Activated naive CD8-positive, alpha-beta T cell treated with anti-CD3 and anti-CD28 coated beads for 36 hours (primary cell): ENCODE measurements at regions not wholly inside any gene's neighbourhood (a gene's known extent, or its start where the extent isn't known, plus 50 kb on each side); places are given as distances from the start of the nearest gene placed in this dataset.

Source experiments
- DNase-seq: peaks from one replicate; pipeline ENCODE4 v3.0.0; 2021
- H3K27ac Mint-ChIP-seq: one replicate; pipeline ENCODE4 v1.8.0; 2022; ENCODE audit warnings: mild to moderate bottlenecking, moderate library complexity, mixed read lengths
- H3K27me3 Mint-ChIP-seq: one replicate; pipeline ENCODE4 v1.8.0; 2022; ENCODE audit warnings: mild to moderate bottlenecking, mixed read lengths
- H3K36me3 Mint-ChIP-seq: one replicate; pipeline ENCODE4 v1.8.0; 2021; ENCODE audit warnings: mild to moderate bottlenecking, mixed read lengths
- H3K4me1 Mint-ChIP-seq: one replicate; pipeline ENCODE4 v1.8.0; 2021; ENCODE audit warnings: mixed read lengths
- H3K4me3 Mint-ChIP-seq: one replicate; pipeline ENCODE4 v1.8.0; 2022; ENCODE audit warnings: mild to moderate bottlenecking, moderate library complexity, mixed read lengths
- H3K9me3 Mint-ChIP-seq: one replicate; pipeline ENCODE4 v1.8.0; 2022; ENCODE audit warnings: mixed read lengths

DNA sequence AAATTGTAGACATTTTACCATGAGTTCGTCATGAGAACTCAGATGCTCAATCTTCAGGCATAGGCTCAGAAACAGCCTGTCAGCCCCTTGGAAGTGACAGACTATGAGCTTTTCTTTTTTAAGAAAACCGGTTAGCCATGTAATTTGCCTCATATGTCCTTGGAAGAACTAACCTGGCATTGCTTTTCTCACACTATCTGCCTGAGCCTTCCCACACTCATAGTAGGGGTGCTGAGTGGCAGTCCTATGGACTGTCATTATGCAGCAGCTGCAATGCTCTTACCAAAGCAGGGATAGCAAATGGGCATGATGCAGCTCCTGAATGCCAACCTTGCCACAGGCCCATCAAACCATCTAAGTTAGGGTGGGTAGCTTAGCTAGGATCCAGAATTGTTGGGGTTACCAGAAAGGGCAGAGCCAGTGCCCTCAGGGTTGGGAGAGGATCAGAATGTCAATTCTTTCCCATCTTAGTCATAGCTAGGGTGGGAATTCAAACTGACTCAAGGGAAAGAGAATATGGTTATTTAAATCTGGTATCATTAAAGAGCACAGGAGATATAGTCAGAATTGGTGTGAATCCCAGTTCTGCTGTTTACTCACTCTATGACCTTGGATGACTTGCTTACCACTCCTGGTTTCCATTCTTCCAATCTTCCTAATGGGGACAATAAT lies 230.6 kb upstream of the CPEB2 start:
- H3K9me3 Mint-ChIP-seq: peaks cover 5% of the 10 kb centered on the region
- no peak for DNase-seq
- peaks cover 11% of the 10 kb centered on the region for H3K4me1 Mint-ChIP-seq
- H3K27ac Mint-ChIP-seq: no peak overlapping the region
- peaks cover 35% of the 10 kb centered on the region for H3K27me3 Mint-ChIP-seq
- no peak overlapping the region for H3K4me3 Mint-ChIP-seq
- no peaks in the 10 kb centered on the region for H3K36me3 Mint-ChIP-seq

DNA sequence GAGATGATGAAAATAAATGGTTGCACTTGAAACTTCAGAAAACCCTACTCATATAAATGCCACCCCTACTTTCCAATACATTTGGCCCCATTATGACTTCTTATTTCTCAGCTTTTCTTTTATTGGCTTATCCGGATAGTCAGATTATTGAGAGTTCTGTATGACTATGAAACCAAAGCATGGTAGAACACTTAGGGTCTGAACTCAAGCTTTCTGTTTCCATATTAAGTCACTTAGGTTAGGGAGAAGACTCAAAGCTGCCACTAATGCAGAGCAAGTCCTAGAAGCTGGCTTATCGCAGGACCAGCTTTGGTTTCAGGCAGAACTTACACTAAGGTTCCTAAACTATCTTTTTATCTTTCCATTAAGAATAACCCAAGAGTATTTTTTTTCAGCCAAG lies 229.9 kb upstream of the CPEB2 start:
- Mint-ChIP-seq H3K9me3 (peaks cover 5% of the 10 kb centered on the region), H3K4me1 (peaks cover 5% of the 10 kb centered on the region), H3K27me3 (peaks cover 30% of the 10 kb centered on the region), H3K36me3 (no peaks in the 10 kb centered on the region), H3K27ac (no peak overlapping the region), H3K4me3 (no peak overlapping the region)
- DNase-seq: no peak

DNA sequence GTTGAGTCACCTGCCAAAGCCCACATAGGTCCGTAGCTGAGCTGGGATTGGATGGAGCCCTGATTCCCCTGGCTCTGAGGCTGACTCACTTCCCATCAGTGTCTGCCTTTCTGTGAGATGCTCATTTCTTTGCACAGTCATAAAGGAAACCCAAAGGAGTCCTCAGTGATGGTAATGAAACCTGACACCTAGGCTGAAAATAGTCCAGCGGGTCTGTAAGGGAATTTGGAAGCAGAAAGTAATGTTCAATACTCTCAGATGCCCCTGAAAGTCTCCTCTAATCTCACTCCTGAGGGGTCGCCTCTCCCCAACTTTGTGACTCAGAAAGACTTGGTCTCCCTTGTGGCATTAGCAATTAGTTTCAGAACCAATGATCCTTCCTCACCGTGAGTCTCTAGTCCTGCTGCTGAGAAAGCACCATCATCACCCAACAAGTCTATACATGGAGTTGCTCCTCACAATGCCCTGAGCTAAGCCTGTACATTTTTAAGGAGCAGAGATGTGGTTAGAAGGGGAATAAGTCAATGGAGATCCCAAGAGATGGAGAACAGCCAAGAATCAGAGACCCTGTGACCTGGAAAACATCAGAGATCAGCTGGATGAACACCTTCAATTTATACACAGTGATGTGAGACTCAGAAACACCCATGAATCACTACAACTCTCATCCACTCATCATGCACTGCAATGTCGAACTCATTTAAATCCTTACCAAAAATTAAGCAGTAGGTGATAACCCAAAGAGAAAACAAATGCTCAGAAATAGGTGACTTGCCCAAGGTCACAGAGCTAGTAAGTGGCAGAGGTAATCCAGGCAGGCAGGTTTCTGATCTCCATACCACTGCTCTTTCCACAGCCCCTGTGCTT lies 219.0 kb upstream of the CPEB2 start:
- peaks cover 24% of the 10 kb centered on the region for H3K27me3 Mint-ChIP-seq
- H3K36me3 Mint-ChIP-seq: no peaks in the 10 kb centered on the region
- peaks cover 5% of the 10 kb centered on the region for H3K9me3 Mint-ChIP-seq
- peak overlapping the region; percentile 84 for H3K27ac Mint-ChIP-seq
- DNase-seq: peak; percentile 63
- H3K4me1 Mint-ChIP-seq: peaks cover 13% of the 10 kb centered on the region
- H3K4me3 Mint-ChIP-seq: no peak overlapping the region

DNA sequence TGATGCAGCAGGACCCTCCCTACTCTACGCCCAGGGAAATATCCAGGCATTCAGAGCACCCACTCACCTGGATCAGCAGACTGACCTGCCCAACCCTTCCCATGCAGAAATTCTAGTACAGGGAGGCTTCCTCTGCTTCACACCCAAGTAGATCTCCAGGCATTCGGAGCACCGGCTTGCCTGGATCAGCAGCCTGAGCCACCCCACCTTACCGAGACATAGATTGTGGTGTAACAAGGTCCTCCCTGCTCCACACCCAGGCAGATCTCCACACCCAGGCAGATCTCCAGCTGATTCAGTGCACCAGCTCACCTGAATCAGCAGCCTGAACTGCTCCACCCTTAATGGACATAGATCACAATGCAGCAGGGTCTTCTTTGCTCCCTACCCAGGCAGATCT lies 215.1 kb upstream of the CPEB2 start:
- Mint-ChIP-seq H3K36me3 (no peaks in the 10 kb centered on the region), H3K9me3 (peaks cover 13% of the 10 kb centered on the region), H3K4me3 (no peak overlapping the region), H3K4me1 (peaks cover 21% of the 10 kb centered on the region), H3K27ac (no peak overlapping the region), H3K27me3 (peaks cover 47% of the 10 kb centered on the region)
- DNase-seq: no peak

DNA sequence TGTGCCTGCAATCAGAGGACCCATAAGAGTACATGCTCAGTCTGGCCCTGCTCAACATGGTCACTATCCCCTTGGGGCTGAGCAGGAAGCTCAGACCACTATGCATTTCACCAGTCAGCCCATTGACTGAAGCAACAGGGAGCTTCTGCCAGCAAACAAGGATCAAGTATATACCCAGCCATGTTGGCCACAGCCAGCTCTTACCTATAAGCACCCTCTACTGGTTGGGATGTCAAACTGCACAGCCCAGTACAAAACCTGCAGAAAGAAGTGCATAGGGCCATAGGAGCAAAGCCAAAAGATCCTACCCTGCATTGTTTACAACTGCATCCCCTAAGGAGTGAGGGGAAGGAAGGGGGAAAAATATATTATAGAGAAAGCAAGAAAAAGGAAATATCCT lies 214.4 kb upstream of the CPEB2 start:
- Mint-ChIP-seq H3K4me1 (peaks cover 17% of the 10 kb centered on the region), H3K9me3 (peaks cover 13% of the 10 kb centered on the region), H3K27ac (no peak overlapping the region), H3K27me3 (peaks cover 48% of the 10 kb centered on the region), H3K36me3 (no peaks in the 10 kb centered on the region), H3K4me3 (no peak overlapping the region)
- no peak for DNase-seq

DNA sequence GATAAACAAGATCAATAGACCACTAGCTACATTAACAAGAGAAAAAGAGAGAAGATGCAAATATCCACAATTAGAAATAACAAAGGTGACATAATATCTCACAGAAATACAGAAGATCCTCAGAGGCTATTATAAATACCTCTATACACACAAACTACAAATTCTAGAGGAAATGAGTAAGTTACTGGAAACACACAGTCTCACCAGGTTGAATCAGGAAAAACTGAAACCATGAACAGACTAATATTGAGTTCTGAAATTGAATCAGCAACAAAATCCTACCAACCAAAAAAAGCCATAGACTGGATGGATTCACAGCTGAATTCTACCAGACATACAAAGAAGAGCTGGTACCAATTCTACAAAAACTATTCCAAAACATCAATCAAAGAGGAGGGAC lies 211.8 kb upstream of the CPEB2 start:
- no peak for DNase-seq
- H3K27me3 Mint-ChIP-seq: peaks cover 41% of the 10 kb centered on the region
- peaks cover 9% of the 10 kb centered on the region for H3K4me1 Mint-ChIP-seq
- no peaks in the 10 kb centered on the region for H3K36me3 Mint-ChIP-seq
- H3K9me3 Mint-ChIP-seq: peaks cover 23% of the 10 kb centered on the region
- H3K4me3 Mint-ChIP-seq: no peak overlapping the region
- peak overlapping the region; percentile 11 for H3K27ac Mint-ChIP-seq

DNA sequence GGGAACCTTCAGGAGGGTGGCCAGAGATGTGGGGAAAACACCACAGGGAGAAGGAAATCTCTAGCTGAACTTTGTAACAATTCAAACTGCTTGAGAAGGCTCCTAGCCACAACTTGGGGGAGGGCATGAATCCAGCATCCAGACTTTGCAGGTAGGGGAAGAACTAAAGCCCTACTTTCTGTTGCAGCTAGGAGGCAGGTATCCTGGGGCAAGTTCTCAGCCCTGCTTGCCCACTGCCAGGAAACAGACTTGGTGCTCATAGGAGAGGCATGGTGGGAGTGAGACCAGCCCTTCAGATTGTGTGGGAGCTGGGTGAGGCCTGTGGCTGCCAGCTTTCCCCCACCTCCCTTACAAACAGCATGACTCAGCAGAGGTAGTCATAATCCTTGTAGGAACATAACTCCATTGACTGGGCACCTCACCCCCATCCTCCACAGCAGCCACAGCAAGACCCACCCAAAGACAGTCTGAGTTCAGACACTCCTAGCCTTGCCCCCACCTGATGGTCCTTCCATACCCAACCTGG lies 209.5 kb upstream of the CPEB2 start:
- Mint-ChIP-seq H3K27me3 (peaks cover 36% of the 10 kb centered on the region), H3K4me3 (no peak overlapping the region), H3K9me3 (peaks cover 27% of the 10 kb centered on the region), H3K4me1 (peaks cover 9% of the 10 kb centered on the region), H3K27ac (no peak overlapping the region), H3K36me3 (no peaks in the 10 kb centered on the region)
- no peak for DNase-seq

DNA sequence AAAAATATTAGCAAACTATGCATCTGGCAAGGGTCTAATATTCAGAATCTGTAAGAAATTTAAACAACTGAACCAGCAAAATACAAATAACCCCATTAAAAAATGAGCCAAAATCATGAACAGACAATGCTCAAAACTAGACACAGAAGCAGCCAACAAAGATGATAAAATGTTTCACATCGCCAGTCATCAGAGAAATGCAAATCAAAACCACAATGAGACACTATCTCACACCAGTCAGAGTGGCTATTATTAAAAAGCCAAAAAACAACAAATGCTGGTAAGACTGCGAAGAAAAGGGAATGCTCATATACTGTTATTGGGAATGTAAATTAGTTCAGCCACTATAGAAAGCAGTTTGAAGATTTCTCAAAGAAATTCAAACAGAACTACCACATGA lies 201.3 kb upstream of the CPEB2 start:
- Mint-ChIP-seq H3K9me3 (peaks cover 17% of the 10 kb centered on the region), H3K27me3 (peaks cover 15% of the 10 kb centered on the region), H3K36me3 (peaks cover 7% of the 10 kb centered on the region), H3K4me1 (no peaks in the 10 kb centered on the region), H3K4me3 (no peak overlapping the region), H3K27ac (no peak overlapping the region)
- DNase-seq: no peak

DNA sequence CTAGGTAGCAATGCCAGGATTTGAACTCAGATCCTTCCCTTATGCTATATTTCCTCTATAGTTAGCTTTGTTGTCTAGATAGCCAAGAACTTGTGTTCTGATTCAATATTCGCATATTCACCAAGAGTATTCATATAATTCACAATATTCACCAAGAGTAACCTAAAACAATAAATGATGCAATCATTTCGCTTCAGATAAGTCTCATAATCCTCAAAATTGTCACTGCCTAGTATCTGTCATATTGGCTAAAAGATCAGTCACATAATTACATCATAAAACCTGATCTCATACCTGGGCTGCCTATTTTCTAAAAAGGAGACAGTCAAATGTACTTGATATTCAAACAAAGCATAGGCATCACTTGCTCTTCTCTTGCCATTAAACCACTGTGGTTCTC lies 199.7 kb upstream of the CPEB2 start:
- no peak overlapping the region for H3K4me3 Mint-ChIP-seq
- H3K36me3 Mint-ChIP-seq: peaks cover 7% of the 10 kb centered on the region
- DNase-seq: no peak
- peaks cover 14% of the 10 kb centered on the region for H3K9me3 Mint-ChIP-seq
- no peak overlapping the region for H3K27ac Mint-ChIP-seq
- no peaks in the 10 kb centered on the region for H3K4me1 Mint-ChIP-seq
- H3K27me3 Mint-ChIP-seq: peaks cover 13% of the 10 kb centered on the region

DNA sequence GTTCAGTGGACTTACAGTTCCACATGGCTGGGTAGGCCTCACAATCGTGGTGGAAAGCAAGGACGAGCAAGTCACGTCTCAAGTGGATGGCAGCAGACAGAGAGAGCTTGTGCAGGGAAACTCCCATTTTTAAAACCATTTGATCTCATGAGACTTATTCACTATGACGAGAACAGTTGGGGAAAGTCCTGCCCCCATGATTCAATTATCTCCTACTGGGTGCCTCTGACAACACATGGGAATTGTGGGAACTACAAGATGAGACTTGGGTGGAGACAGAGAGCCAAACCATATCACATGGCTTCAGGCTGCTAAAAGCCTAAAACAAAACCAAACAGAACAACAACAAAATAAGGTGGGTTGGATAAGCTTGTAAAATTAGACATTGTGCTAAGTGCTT lies 194.4 kb upstream of the CPEB2 start:
- Mint-ChIP-seq H3K9me3 (peaks cover 1% of the 10 kb centered on the region), H3K36me3 (no peaks in the 10 kb centered on the region)

DNA sequence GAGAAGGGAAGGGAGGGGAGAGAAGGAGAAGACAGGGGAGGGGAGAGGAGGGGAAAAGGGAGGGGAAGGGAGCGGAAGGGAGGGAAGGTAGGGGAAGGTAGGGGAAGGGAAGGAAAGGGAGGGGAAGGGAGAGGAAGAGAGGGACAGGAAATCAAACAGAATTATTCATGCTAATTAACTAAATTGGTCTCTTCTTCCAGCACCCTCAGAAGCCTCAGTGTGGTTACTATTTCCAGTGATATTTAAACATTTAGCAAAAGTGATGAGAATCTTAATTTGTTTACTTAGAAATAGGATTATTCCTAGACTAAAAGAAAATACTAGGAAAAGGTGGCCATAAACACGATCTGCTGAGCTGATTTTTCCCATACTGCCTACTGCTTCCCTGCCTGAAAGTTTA lies 193.1 kb upstream of the CPEB2 start:
- Mint-ChIP-seq H3K4me1 (no peaks in the 10 kb centered on the region), H3K27ac (no peak overlapping the region), H3K27me3 (peaks cover 17% of the 10 kb centered on the region), H3K9me3 (peaks cover 1% of the 10 kb centered on the region), H3K36me3 (no peaks in the 10 kb centered on the region), H3K4me3 (no peak overlapping the region)
- DNase-seq: no peak

More for the DNA sequence above, 194.4 kb upstream of the CPEB2 start:
- Mint-ChIP-seq H3K4me1 (no peaks in the 10 kb centered on the region), H3K27ac (no peak overlapping the region), H3K27me3 (peaks cover 17% of the 10 kb centered on the region), H3K4me3 (no peak overlapping the region)
- no peak for DNase-seq

DNA sequence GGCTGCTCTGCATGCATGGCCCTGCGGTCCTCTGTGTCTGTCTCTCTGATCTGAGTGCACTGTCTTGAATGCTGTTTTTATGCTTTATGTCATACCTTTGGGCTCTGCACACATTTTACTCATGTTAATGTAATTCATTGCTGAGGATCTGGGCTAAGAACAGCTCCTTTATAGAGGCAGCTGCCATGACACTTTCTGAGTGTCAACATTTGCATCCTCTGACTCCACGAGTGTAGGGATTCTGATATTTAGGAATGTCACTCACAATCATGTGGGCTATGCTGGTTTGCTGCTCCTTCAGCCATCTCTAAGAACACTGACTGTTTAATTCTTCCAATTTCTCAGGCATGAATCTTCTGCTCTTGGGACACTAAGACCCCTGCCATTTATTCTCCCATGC lies 192.2 kb upstream of the CPEB2 start:
- Mint-ChIP-seq H3K27me3 (peaks cover 17% of the 10 kb centered on the region), H3K27ac (no peak overlapping the region)

DNA sequence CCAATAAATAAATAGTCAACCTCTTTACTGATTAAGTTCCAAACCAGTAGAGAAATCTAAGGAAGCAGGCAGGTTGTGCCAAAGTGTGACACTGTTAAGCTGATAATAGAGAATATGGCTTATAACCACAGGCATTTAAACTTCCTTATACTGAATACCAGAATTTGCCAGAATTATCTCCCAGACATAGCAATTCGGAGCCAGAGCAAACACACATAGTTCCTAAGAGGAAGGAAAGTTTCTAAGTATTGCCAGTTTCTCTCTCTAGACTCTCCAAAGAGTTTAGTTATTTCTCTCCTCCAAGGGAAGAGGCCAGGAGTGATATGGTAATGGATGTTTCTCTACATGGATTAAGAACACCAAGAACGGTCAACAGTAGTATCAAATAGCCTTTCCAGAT lies 191.7 kb upstream of the CPEB2 start:
- no peak for DNase-seq
- Mint-ChIP-seq H3K9me3 (peaks cover 1% of the 10 kb centered on the region), H3K36me3 (no peaks in the 10 kb centered on the region), H3K27me3 (peaks cover 17% of the 10 kb centered on the region), H3K4me3 (no peak overlapping the region), H3K27ac (no peak overlapping the region), H3K4me1 (no peaks in the 10 kb centered on the region)

More for the DNA sequence above, 192.2 kb upstream of the CPEB2 start:
- Mint-ChIP-seq H3K4me1 (no peaks in the 10 kb centered on the region), H3K4me3 (no peak overlapping the region), H3K36me3 (no peaks in the 10 kb centered on the region), H3K9me3 (peaks cover 1% of the 10 kb centered on the region)
- DNase-seq: no peak

DNA sequence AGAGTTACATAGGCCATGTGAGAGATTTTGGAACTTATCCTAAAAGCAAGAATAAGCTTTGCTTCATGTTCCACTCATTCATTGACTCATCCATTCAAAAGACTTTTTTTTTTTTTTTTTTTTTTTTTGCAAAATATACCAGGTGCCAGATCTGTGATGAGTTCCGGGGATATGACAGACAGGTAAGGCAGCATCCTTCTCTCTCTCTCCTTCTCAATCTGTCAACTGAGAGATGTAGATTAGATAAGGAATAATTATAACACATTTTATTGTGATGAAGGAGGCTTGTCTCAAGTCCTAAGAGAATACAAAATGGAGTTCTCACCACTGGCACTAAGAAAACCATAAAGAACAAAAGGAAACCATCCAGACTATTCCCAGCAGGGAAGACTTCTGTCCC lies 190.2 kb upstream of the CPEB2 start:
- H3K4me1 Mint-ChIP-seq: no peaks in the 10 kb centered on the region
- H3K4me3 Mint-ChIP-seq: no peak overlapping the region
- H3K36me3 Mint-ChIP-seq: no peaks in the 10 kb centered on the region
- peaks cover 1% of the 10 kb centered on the region for H3K9me3 Mint-ChIP-seq
- peaks cover 17% of the 10 kb centered on the region for H3K27me3 Mint-ChIP-seq
- DNase-seq: no peak
- no peak overlapping the region for H3K27ac Mint-ChIP-seq

DNA sequence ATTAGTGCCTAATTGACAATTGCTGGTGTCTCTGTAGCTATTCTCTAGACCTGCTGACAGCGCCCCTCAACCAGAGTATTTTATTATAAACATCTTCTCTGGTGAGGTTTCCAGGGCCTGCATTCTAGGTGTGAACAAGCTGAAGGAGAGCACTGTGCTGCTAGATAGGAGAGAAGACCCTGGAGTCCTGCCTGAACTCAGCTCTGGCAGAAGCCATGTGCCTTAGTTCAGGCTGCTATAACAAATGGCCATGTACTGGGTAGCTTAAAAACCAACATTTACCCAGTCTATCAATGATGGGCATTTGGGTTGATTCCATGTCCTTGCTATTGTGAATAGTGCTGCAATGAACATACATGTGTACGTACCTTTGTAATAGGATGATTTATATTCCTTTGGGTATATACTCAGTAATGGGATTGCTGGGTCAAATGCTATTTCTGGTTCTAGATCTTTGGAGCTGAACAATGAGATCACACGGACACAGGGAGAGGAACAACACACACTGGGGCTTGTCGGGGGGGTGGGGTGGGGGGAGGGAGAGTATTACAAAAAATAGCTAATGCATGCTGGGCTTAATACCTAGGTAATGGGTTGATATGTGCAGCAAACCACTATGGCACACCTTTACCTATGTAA lies 185.5 kb upstream of the CPEB2 start:
- no peaks in the 10 kb centered on the region for H3K4me1 Mint-ChIP-seq
- H3K36me3 Mint-ChIP-seq: no peaks in the 10 kb centered on the region
- H3K9me3 Mint-ChIP-seq: no peaks in the 10 kb centered on the region
- no peak for DNase-seq
- no peak overlapping the region for H3K4me3 Mint-ChIP-seq
- H3K27ac Mint-ChIP-seq: no peak overlapping the region
- H3K27me3 Mint-ChIP-seq: peaks cover 6% of the 10 kb centered on the region
